ENCODE measurements at regions not wholly inside any gene's neighbourhood (a gene's known extent, or its start where the extent isn't known, plus 50 kb on each side); places are given as distances from the start of the nearest gene placed in this dataset.

- TF ChIP-seq POLR2A (IDR thresholded peaks at IDR 0.05) (no peak), CTCF (IDR thresholded peaks at IDR 0.05) (no peak), POLR2AphosphoS5 (IDR thresholded peaks at IDR 0.05) (no peak), EP300 (IDR thresholded peaks at IDR 0.05) (no peak)
These were observed 124.0 kb upstream of the SLC45A1 start for GRCh38 chr1:8193840-8194406.

DNA sequence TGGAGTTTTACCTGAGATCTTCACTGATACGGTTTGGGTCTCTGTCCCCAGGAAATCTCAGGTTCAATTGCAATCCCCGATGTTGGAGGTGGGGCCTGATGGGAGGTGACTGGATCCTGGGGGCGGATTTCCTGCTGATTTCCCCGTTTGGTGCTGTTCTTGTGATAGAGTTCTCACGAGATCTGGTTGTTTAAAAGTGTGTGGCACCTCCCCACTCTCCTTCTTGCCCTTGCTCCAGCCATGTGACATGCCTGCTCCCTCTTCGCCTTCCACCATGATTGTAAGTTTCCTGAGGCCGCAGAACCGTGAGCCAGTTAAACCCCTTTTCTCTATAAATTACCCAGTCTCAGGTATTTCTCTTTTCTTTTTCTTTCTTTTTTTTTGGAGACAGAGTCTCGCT lies 126.4 kb upstream of the SLC45A1 start:
- Histone ChIP-seq H3K4me1 (peaks cover 0 to 17% (median 0%) of the 10 kb centered on the region in 3 donors), H3K27me3 (no peaks in the 10 kb centered on the region), H3K9me3 (no peaks in the 10 kb centered on the region), H3K4me3 (no peak overlapping the region), H3K27ac (no peak overlapping the region), H3K36me3 (no peaks in the 10 kb centered on the region)
- ATAC-seq = no peak
- WGBS, 2 donors (ENCODE audit: low coverage in 1 of 2) = 84% methylated on average over 9 of the region's 9 CpGs; no CpG with 5 or more reads in 1 of the 2 donors
- no peak for TF ChIP-seq EP300 (IDR thresholded peaks at IDR 0.05)
- no peak for TF ChIP-seq POLR2AphosphoS5 (IDR thresholded peaks at IDR 0.05)

More at GRCh38 chr1:8193840-8194406, 124.0 kb upstream of the SLC45A1 start:
- Histone ChIP-seq H3K4me3 (no peak overlapping the region), H3K27ac (peak overlapping the region in 1 of 4 donors; percentile 9), H3K4me1 (peaks cover 0 to 40% (median 5%) of the 10 kb centered on the region in 3 donors), H3K36me3 (no peaks in the 10 kb centered on the region), H3K27me3 (no peaks in the 10 kb centered on the region), H3K9me3 (no peaks in the 10 kb centered on the region)
- ATAC-seq = no peak
- 82 to 93% methylated on average over 8 of the region's 8 CpGs for WGBS, 2 donors (ENCODE audit: low coverage in 1 of 2)

DNA sequence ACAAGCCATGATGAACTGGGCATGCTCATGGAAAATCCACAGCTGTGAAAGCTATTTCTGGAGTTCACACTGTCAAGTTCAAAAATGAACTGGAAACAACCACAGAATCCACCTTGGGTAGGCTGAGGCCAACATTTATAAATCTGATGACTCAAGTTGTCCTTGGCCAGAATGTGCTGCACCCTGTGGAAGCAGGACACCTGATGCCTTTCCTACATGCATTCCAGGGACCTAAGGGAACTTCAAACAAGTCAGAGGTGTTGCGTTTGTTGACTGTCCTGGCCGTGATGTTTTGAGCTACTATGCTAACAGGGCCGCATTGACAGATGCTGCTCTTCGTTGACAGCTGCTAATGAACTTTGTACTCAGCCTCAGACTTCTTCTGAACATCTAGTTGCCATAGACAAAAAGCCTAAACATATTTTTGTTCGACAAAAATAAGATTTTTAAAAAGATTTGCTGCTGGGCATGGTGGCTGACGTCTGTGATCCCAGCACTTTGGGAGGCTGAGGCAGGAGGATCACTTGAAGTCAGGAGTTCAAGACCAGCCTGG lies 127.9 kb upstream of the SLC45A1 start:
- TF ChIP-seq EP300 (IDR thresholded peaks at IDR 0.05) (no peak), POLR2AphosphoS5 (IDR thresholded peaks at IDR 0.05) (peak; percentile 68), POLR2A (IDR thresholded peaks at IDR 0.05) (no peak), CTCF (IDR thresholded peaks at IDR 0.05) (no peak)
- H3K4me1 ChIP-seq = peaks cover 0 to 12% (median 0%) of the 10 kb centered on the region in 3 donors
- H3K27me3 ChIP-seq = no peaks in the 10 kb centered on the region
- no peaks in the 10 kb centered on the region for H3K9me3 ChIP-seq
- H3K36me3 ChIP-seq = no peaks in the 10 kb centered on the region
- H3K4me3 ChIP-seq = no peak overlapping the region
- ATAC-seq = peak; percentile 87
- H3K27ac ChIP-seq = peak overlapping the region; percentile 2 to 79 (median 71)
- WGBS, 2 donors (ENCODE audit: low coverage in 1 of 2) = 65 to 100% methylated on average over 1 to 6 of the region's 6 CpGs

DNA sequence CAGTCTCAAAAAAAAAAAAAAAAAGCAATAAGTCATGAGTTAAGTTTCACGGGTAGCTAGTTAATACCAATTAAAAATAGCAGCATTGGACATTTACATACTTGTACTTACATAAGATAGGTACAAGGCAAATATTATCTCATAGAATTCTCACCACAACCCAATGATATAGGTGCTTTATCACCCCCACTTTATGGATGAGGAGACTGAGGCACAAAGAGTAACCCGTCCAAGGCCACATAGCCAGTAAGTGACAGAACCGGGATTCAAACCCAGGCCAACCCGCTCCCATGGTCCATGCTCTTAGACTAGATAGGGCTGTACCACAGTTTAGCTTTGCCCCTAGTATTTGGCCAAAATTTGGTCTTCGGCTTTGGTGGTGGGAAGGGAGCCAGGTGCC lies 132.5 kb upstream of the SLC45A1 start:
- H3K36me3 ChIP-seq = no peaks in the 10 kb centered on the region
- H3K27me3 ChIP-seq = no peaks in the 10 kb centered on the region
- H3K9me3 ChIP-seq = no peaks in the 10 kb centered on the region
- WGBS, 2 donors (ENCODE audit: low coverage in 1 of 2) = 93% methylated on average over 5 of the region's 5 CpGs; no CpG with 5 or more reads in 1 of the 2 donors
- H3K27ac ChIP-seq = no peak overlapping the region
- ATAC-seq = no peak
- no peak overlapping the region for H3K4me3 ChIP-seq
- TF ChIP-seq POLR2AphosphoS5 (IDR thresholded peaks at IDR 0.05) (no peak), EP300 (IDR thresholded peaks at IDR 0.05) (no peak), POLR2A (IDR thresholded peaks at IDR 0.05) (no peak), CTCF (IDR thresholded peaks at IDR 0.05) (no peak)
- peaks cover 0 to 25% (median 0%) of the 10 kb centered on the region in 3 donors for H3K4me1 ChIP-seq

DNA sequence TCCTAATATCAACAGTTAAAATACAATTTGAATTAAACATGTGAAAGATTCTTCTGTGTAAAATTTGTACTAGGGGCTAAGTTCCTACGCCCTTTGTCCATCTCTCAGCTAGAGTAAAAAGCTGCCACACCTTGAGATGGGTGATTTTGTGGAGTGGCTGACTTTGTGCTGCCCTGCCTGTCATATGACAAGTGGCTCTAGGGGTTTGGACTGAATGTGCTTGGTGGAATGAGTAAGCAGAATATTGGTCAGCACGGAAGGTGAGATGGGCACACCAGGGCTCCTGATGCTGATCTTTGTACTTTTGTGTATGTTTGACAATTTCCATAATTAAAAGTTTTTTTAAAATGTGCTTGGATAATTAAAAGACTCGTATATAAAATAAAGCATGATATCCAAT lies 133.6 kb upstream of the SLC45A1 start:
- Histone ChIP-seq H3K27me3 (no peaks in the 10 kb centered on the region), H3K4me3 (no peak overlapping the region), H3K9me3 (peaks cover 0 to 10% (median 0%) of the 10 kb centered on the region in 3 donors), H3K36me3 (no peaks in the 10 kb centered on the region), H3K27ac (peak overlapping the region in 3 of 4 donors; percentile 38 to 69 (median 59)), H3K4me1 (peaks cover 0 to 14% (median 0%) of the 10 kb centered on the region in 3 donors)
- WGBS, 2 donors (ENCODE audit: low coverage in 1 of 2) = 29 to 73% methylated on average over 1 to 3 of the region's 3 CpGs
- TF ChIP-seq POLR2A (IDR thresholded peaks at IDR 0.05) (no peak), CTCF (IDR thresholded peaks at IDR 0.05) (no peak), POLR2AphosphoS5 (IDR thresholded peaks at IDR 0.05) (peak; percentile 44), EP300 (IDR thresholded peaks at IDR 0.05) (no peak)
- peak; percentile 53 for ATAC-seq
